ENCODE measurements at regions not wholly inside any gene's neighbourhood (a gene's known extent, or its start where the extent isn't known, plus 50 kb on each side); places are given as distances from the start of the nearest gene placed in this dataset.
A peak's percentile ranks its signal among the peaks of the same experiment; 100 is the strongest.

- DNase-seq (ENCODE audit: low read depth), result no peak
These were observed 1542.8 kb downstream of the KCNT2 start for GRCh38 chr1:195065437-195065836.

GRCh38 chr1:195064358-195064757 is 1543.9 kb downstream of the KCNT2 start:
- DNase-seq (ENCODE audit: low read depth), result no peak

- no peak for DNase-seq (ENCODE audit: low read depth)
These were observed 1554.0 kb downstream of the KCNT2 start for GRCh38 chr1:195054217-195054687.

- DNase-seq (ENCODE audit: low read depth), result no peak
These were observed 1554.8 kb downstream of the KCNT2 start for GRCh38 chr1:195053478-195053877.

GRCh38 chr1:195047772-195048171 is 1560.5 kb downstream of the KCNT2 start:
- DNase-seq (ENCODE audit: low read depth), result no peak

- no peak for DNase-seq (ENCODE audit: low read depth)
These were observed 1563.2 kb downstream of the KCNT2 start for GRCh38 chr1:195045072-195045471.

- DNase-seq (ENCODE audit: low read depth), result no peak
These were observed 1577.4 kb downstream of the KCNT2 start for GRCh38 chr1:195030793-195031192.

- no peak for DNase-seq (ENCODE audit: low read depth)
These were observed 1581.4 kb downstream of the KCNT2 start for GRCh38 chr1:195026792-195027191.

- peak; percentile 43 for DNase-seq (ENCODE audit: low read depth)
These were observed 1588.9 kb downstream of the KCNT2 start for GRCh38 chr1:195019385-195019784.

GRCh38 chr1:195012995-195013394 is 1595.2 kb downstream of the KCNT2 start:
- DNase-seq (ENCODE audit: low read depth), result no peak

GRCh38 chr1:195005338-195005737 is 1602.9 kb downstream of the KCNT2 start:
- DNase-seq (ENCODE audit: low read depth), result no peak

GRCh38 chr1:194990483-194990882 is 1617.8 kb downstream of the KCNT2 start:
- DNase-seq (ENCODE audit: low read depth), result no peak

- peak; percentile 9 for DNase-seq (ENCODE audit: low read depth)
These were observed 1632.3 kb downstream of the KCNT2 start for GRCh38 chr1:194975913-194976312.

- no peak for DNase-seq (ENCODE audit: low read depth)
These were observed 1639.3 kb downstream of the KCNT2 start for GRCh38 chr1:194968916-194969315.

GRCh38 chr1:194959795-194960194 is 1648.4 kb downstream of the KCNT2 start:
- no peak for DNase-seq (ENCODE audit: low read depth)

- no peak for DNase-seq (ENCODE audit: low read depth)
These were observed 1656.1 kb downstream of the KCNT2 start for GRCh38 chr1:194952171-194952570.

- DNase-seq (ENCODE audit: low read depth), result no peak
These were observed 1657.7 kb downstream of the KCNT2 start for GRCh38 chr1:194950584-194950983.

GRCh38 chr1:194940336-194941030 is 1667.8 kb downstream of the KCNT2 start:
- no peak for DNase-seq (ENCODE audit: low read depth)

- DNase-seq (ENCODE audit: low read depth), result no peak
These were observed 1672.4 kb downstream of the KCNT2 start for GRCh38 chr1:194935864-194936263.

- no peak for DNase-seq (ENCODE audit: low read depth)
These were observed 1677.1 kb downstream of the KCNT2 start for GRCh38 chr1:194931166-194931565.

- DNase-seq (ENCODE audit: low read depth), result no peak
These were observed 1678.1 kb downstream of the KCNT2 start for GRCh38 chr1:194930132-194930531.

- DNase-seq (ENCODE audit: low read depth), result peak; percentile 3
These were observed 1678.9 kb downstream of the KCNT2 start for GRCh38 chr1:194929357-194929756.

GRCh38 chr1:194919146-194919545 is 1689.1 kb downstream of the KCNT2 start:
- DNase-seq (ENCODE audit: low read depth), result no peak

- DNase-seq (ENCODE audit: low read depth), result no peak
These were observed 1690.5 kb downstream of the KCNT2 start for GRCh38 chr1:194917769-194918168.
